PC-3 (cell line): ENCODE measurements at regions not wholly inside any gene's neighbourhood (a gene's known extent, or its start where the extent isn't known, plus 50 kb on each side); places are given as distances from the start of the nearest gene placed in this dataset.

Experiments used
- ATAC-seq: fragments of 200-7000 bp; cut with Tn5 transposase; 2 replicates; pipeline ENCODE4 v1.9.1; 2020; ENCODE audit warnings: mild to moderate bottlenecking, moderate library complexity
- BruUV-seq: library from RNA; stranded (reverse); fragments of 400-500 nt; replicated peaks from 2 replicates; lab custom pipeline; 2021; lab: Mats Ljungman, UMichigan
- CTCF ChIA-PET: fragments of 300-600 bp; sonication (Branson Sonifier 250); formaldehyde crosslinking; loops from one replicate; lab custom pipeline; 2022; ENCODE audit warnings: antibody characterized with exemption; lab: Charles Lee
- POLR2A ChIA-PET: fragments of 300-600 bp; sonication (Branson Sonifier 250); formaldehyde crosslinking; loops from one replicate; lab custom pipeline; 2022; ENCODE audit warnings: antibody characterized with exemption; ENCODE audit not compliant: unreplicated experiment; lab: Charles Lee
- DNase-seq: peaks from one replicate; pipeline ENCODE4 v3.0.0-alpha.2; 2015
- H2AFZ ChIP-seq: fragments of 300-600 bp; sonication (generic); 2 replicates; pipeline ENCODE4 v1.6.0; 2016; ENCODE audit warnings: antibody characterized with exemption, low read length
- H3F3A ChIP-seq: fragments of 300-600 bp; sonication (generic); one replicate; pipeline ENCODE4 v1.6.0; 2017; ENCODE audit warnings: antibody characterized with exemption, low read length, control low read depth, mild to moderate bottlenecking; ENCODE audit not compliant: unreplicated experiment
- H3K27ac ChIP-seq: fragments of 300-600 bp; sonication (generic); 2 replicates; pipeline ENCODE4 v1.5.1; 2016; ENCODE audit warnings: mild to moderate bottlenecking, low read length
- H3K27me3 ChIP-seq: fragments of 300-600 bp; sonication (generic); 2 replicates; pipeline ENCODE4 v1.6.1; 2016; ENCODE audit warnings: low read length, mixed read lengths
- H3K36me3 ChIP-seq: fragments of 300-600 bp; sonication (generic); 2 replicates; pipeline ENCODE4 v1.6.1; 2016; ENCODE audit warnings: low read depth, mixed run types, low read length, mixed read lengths
- H3K4me1 ChIP-seq: fragments of 300-600 bp; sonication (generic); 2 replicates; pipeline ENCODE4 v1.5.1; 2016; ENCODE audit warnings: low read length; ENCODE audit not compliant: insufficient read depth
- H3K4me2 ChIP-seq: fragments of 300-600 bp; sonication (generic); 2 replicates; pipeline ENCODE4 v1.6.0; 2016; ENCODE audit warnings: low read length
- H3K4me3 ChIP-seq: fragments of 300-600 bp; sonication (generic); 2 replicates; pipeline ENCODE4 v1.5.1; 2016; ENCODE audit warnings: mild to moderate bottlenecking, low read length, mixed read lengths
- H3K79me2 ChIP-seq: fragments of 300-600 bp; sonication (generic); 2 replicates; pipeline ENCODE4 v1.6.1; 2017; ENCODE audit warnings: low read length, mixed read lengths
- H3K9ac ChIP-seq: fragments of 300-600 bp; sonication (generic); 2 replicates; pipeline ENCODE4 v1.6.0; 2016; ENCODE audit warnings: mild to moderate bottlenecking, low read length
- H3K9me2 ChIP-seq: fragments of 300-600 bp; sonication (generic); replicated peaks from 2 replicates; pipeline ENCODE4 v1.6.1; 2016; ENCODE audit warnings: mixed run types, low read length, mixed read lengths
- H3K9me3 ChIP-seq: fragments of 300-600 bp; sonication (generic); 2 replicates; pipeline ENCODE4 v1.6.1; 2016; ENCODE audit warnings: low read length, mixed read lengths
- H4K20me1 ChIP-seq: fragments of 300-600 bp; sonication (generic); 2 replicates; pipeline ENCODE4 v1.6.1; 2016; ENCODE audit warnings: low read length, mixed read lengths
- EZH2 ChIP-seq: fragments of 300-600 bp; sonication (generic); IDR thresholded peaks from one replicate; pipeline ENCODE4 v1.6.1; 2017; ENCODE audit warnings: antibody characterized with exemption, mild to moderate bottlenecking, low read length; ENCODE audit not compliant: unreplicated experiment
- EZH2phosphoT487 ChIP-seq: fragments of 300-600 bp; sonication (generic); IDR thresholded peaks from 2 replicates; pipeline ENCODE4 v1.6.1; 2018; ENCODE audit warnings: mild to moderate bottlenecking, antibody characterized with exemption, low read length, borderline replicate concordance
- intact Hi-C: fragments of 100-400 bp; cut with micrococcal nuclease; formaldehyde crosslinking; loops from 2 replicates; pipeline ENCODE4 v1.9.0; 2023
- TF ChIP-seq, protein P1 (sequence below): fragments of 300-600 bp; sonication (generic); conservative IDR thresholded peaks from 2 replicates; pipeline ENCODE4 v1.5.1; 2017; ENCODE audit warnings: antibody characterized with exemption, low read depth, mild to moderate bottlenecking, low read length

DNA sequence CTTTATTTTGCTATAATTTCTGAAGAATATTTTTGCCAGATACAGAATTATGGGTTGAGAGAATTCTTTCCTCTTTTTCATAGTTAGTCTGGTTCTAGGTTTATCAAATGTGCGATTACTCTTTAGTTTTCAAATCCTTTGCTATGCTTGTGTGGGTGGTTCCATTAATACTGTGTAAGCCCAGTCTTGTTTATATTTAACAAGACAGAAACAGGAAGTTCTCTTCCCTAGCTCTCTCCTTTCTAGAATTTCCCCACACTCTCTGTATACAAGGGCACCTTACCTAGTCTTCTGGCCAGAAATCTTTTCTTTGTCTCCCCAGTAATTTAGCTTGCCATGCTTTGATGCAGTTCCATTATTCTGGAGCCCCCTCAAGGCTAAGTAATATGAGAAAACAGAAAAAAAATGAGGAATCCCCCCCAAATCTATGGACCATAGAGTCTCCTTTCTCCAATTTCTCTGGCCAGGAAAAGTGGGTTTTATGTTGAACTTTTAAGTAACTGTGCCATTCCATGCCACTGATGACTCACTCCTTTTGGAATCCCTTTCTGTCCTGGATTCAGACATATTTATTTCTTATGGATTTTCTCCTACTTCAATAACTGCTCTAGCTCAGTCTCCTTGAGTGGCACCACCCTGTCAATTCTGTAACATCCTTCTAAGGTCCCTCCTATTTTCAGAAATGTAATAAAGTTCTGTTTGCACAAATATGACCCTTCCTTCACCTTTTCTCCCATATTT is 1714.1 kb downstream of the EFNA5 start:
- ChIA-PET CTCF (no interaction called here), POLR2A (no interaction called here)
- DNase-seq (peak; percentile 57), ATAC-seq (peak; percentile 73; the same call in 1 of the 2 replicates)
- intact Hi-C loops, result no loop called here
- no peaks in the 10 kb centered on the region for H4K20me1 ChIP-seq
- H3K27me3 ChIP-seq, result no peaks in the 10 kb centered on the region
- H3K4me3 ChIP-seq, result no peak overlapping the region
- no peaks in the 10 kb centered on the region for H3K9me3 ChIP-seq
- H3K9me2 ChIP-seq, result no peaks in the 10 kb centered on the region
- BruUV-seq, result no TSS peak
- 0 out of 2 replicates have a peak overlapping the region, but pooled peaks have one; percentile 1 for H3K4me2 ChIP-seq
- H2AFZ ChIP-seq, result peak overlapping the region; percentile 35
- no peak overlapping the region for H3K9ac ChIP-seq
- H3F3A ChIP-seq, result no peaks in the 10 kb centered on the region
- no peak overlapping the region for H3K27ac ChIP-seq
- no peaks in the 10 kb centered on the region for H3K79me2 ChIP-seq
- H3K36me3 ChIP-seq, result no peaks in the 10 kb centered on the region
- peaks cover 9% of the 10 kb centered on the region for H3K4me1 ChIP-seq
- TF ChIP-seq EZH2phosphoT487 (no peak), EZH2 (no peak)
- TF ChIP-seq, protein P1, sequence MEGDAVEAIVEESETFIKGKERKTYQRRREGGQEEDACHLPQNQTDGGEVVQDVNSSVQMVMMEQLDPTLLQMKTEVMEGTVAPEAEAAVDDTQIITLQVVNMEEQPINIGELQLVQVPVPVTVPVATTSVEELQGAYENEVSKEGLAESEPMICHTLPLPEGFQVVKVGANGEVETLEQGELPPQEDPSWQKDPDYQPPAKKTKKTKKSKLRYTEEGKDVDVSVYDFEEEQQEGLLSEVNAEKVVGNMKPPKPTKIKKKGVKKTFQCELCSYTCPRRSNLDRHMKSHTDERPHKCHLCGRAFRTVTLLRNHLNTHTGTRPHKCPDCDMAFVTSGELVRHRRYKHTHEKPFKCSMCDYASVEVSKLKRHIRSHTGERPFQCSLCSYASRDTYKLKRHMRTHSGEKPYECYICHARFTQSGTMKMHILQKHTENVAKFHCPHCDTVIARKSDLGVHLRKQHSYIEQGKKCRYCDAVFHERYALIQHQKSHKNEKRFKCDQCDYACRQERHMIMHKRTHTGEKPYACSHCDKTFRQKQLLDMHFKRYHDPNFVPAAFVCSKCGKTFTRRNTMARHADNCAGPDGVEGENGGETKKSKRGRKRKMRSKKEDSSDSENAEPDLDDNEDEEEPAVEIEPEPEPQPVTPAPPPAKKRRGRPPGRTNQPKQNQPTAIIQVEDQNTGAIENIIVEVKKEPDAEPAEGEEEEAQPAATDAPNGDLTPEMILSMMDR, result no peak

DNA sequence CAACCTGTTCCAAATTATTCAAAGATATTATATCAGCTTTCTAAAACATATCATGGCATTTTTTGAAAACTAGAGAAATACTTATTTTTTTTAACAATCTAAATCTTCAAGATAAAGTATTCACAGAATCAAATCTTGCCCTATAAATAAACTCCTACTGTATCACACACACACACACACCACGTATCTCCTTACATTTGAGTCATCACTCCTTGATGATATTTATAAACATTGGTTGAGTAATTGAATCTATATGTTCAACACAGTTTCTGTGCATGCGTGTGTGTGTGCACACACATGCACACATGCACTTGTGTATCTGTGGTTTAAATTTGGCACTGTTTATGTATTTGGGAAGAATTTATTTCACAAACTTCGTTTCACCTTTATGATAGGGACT is 1716.4 kb downstream of the EFNA5 start:
- no peak overlapping the region for H3K4me2 ChIP-seq
- H2AFZ ChIP-seq, result no peak overlapping the region
- no peaks in the 10 kb centered on the region for H3K36me3 ChIP-seq
- no peak overlapping the region for H3K4me3 ChIP-seq
- peaks cover 9% of the 10 kb centered on the region for H3K4me1 ChIP-seq
- no peaks in the 10 kb centered on the region for H4K20me1 ChIP-seq
- ATAC-seq, result no peak
- peak; percentile 39 for DNase-seq
- H3K27ac ChIP-seq, result no peak overlapping the region
- no peak overlapping the region for H3K9ac ChIP-seq
- intact Hi-C loops, result no loop called here
- no peaks in the 10 kb centered on the region for H3K27me3 ChIP-seq
- BruUV-seq, result no TSS peak
- CTCF ChIA-PET, result no interaction called here
- H3K9me2 ChIP-seq, result no peaks in the 10 kb centered on the region
- TF ChIP-seq, protein P1, result no peak
- TF ChIP-seq EZH2 (no peak), EZH2phosphoT487 (no peak)
- POLR2A ChIA-PET, result no interaction called here
- no peaks in the 10 kb centered on the region for H3K9me3 ChIP-seq
- H3F3A ChIP-seq, result no peaks in the 10 kb centered on the region
- no peaks in the 10 kb centered on the region for H3K79me2 ChIP-seq

DNA sequence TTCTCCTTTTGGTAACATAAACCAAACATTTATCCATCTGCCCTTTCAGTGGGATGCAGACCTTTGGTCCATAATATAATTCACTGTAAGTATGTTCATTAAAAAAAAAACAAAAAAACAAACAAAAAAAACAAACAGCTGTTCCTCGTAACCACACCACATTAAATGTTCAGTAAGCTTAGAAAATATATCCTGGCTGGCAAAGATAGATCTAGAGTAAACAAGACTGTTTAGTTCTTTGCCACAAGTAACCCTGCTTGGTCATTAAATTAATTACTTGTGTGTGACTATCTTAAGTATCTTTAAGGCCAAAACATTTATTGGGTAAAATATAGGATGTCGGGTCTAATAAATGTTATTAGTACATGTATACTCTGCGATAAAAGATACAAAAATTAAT is 1717.1 kb downstream of the EFNA5 start:
- intact Hi-C loops, result no loop called here
- Histone ChIP-seq H3K36me3 (no peaks in the 10 kb centered on the region), H3K9me2 (no peaks in the 10 kb centered on the region), H3K79me2 (no peaks in the 10 kb centered on the region), H4K20me1 (no peaks in the 10 kb centered on the region), H3K27me3 (no peaks in the 10 kb centered on the region), H3K9ac (no peak overlapping the region), H3K27ac (no peak overlapping the region), H3K4me1 (peaks cover 9% of the 10 kb centered on the region), H3K4me2 (no peak overlapping the region), H3K9me3 (no peaks in the 10 kb centered on the region), H3K4me3 (no peak overlapping the region), H2AFZ (no peak overlapping the region), H3F3A (no peaks in the 10 kb centered on the region)
- POLR2A ChIA-PET, result interaction anchor here (0.6 kb wide), 2 partner anchors 23 to 168 kb away, joined by 6 to 12 read pairs; no protein-coding TSS in a partner anchor
- ATAC-seq, result no peak
- no peak for DNase-seq
- TF ChIP-seq, protein P1, result no peak
- TF ChIP-seq EZH2phosphoT487 (no peak), EZH2 (no peak)
- CTCF ChIA-PET, result no interaction called here
- no TSS peak for BruUV-seq
